ENCODE measurements at regions not wholly inside any gene's neighbourhood (a gene's known extent, or its start where the extent isn't known, plus 50 kb on each side); places are given as distances from the start of the nearest gene placed in this dataset.

DNA sequence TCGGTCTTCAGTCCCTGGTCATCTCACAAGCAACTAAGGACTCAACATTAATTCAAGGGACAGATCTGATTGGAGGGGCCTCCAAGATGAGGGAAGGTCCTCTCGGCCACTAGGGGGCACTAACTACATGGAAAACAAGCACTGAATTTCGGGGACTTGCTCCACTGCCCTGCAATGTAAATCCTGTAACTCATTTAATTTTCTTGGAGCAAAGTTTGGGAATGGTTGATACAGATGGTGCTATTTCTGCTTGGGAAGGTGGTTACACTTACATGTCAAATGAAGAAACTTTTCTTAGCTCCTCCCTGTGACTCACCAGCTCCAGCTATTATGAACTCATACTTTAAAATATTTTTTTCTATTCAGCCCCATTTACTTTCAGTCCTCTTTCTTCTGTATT lies 97.4 kb upstream of the KCNJ15 start:
- ChIA-PET SMC1A (ENCODE audit: uncharacterized antibody, unreplicated experiment) (interaction anchor here (1.0 to 6.9 kb wide), 7 partner anchors 9 to 199 kb away, joined by 3 to 48 read pairs (median 4); no protein-coding TSS in a partner anchor), POLR2A (no interaction called here), RAD21 (ENCODE audit: unreplicated experiment) (interaction anchor here (1.0 to 4.2 kb wide), 3 partner anchors 193 to 198 kb away, joined by 4 to 32 read pairs (median 6); no protein-coding TSS in a partner anchor), CTCF (interaction anchor here (0.7 to 7.9 kb wide), 11 partner anchors 11 to 1287 kb away, joined by 3 to 142 read pairs (median 4); no protein-coding TSS in a partner anchor)
- no peak overlapping the region for H3K4me2 ChIP-seq (ENCODE audit: control insufficient read depth, insufficient read depth)
- BruUV-seq (replicated peaks): no TSS peak
- H4K20me1 ChIP-seq (ENCODE audit: control insufficient read depth, insufficient read depth): no peaks in the 10 kb centered on the region
- H3K79me2 ChIP-seq (ENCODE audit: control insufficient read depth, insufficient read depth, low read length): no peaks in the 10 kb centered on the region
- no peak overlapping the region for H2AFZ ChIP-seq (ENCODE audit: control insufficient read depth, low read depth, low read length)
- TF ChIP-seq ZNF274 (IDR thresholded peaks at IDR 0.05; ENCODE audit: insufficient read depth, insufficient read length) (no peak), SMC3 (IDR thresholded peaks at IDR 0.05; ENCODE audit: borderline replicate concordance, low read length) (peak; percentile 78), NFYB (IDR thresholded peaks at IDR 0.05; ENCODE audit: insufficient read depth, low read depth, low read length) (peak; percentile 65; the same call in 1 of the 2 replicates), RAD21 (IDR thresholded peaks at IDR 0.05; ENCODE audit: insufficient read depth, low read depth, low read length) (peak; percentile 63)
- TF ChIP-seq, protein P1, sequence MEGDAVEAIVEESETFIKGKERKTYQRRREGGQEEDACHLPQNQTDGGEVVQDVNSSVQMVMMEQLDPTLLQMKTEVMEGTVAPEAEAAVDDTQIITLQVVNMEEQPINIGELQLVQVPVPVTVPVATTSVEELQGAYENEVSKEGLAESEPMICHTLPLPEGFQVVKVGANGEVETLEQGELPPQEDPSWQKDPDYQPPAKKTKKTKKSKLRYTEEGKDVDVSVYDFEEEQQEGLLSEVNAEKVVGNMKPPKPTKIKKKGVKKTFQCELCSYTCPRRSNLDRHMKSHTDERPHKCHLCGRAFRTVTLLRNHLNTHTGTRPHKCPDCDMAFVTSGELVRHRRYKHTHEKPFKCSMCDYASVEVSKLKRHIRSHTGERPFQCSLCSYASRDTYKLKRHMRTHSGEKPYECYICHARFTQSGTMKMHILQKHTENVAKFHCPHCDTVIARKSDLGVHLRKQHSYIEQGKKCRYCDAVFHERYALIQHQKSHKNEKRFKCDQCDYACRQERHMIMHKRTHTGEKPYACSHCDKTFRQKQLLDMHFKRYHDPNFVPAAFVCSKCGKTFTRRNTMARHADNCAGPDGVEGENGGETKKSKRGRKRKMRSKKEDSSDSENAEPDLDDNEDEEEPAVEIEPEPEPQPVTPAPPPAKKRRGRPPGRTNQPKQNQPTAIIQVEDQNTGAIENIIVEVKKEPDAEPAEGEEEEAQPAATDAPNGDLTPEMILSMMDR (IDR thresholded peaks at IDR 0.05 in 2 of 3, conservative IDR thresholded peaks at IDR 0.05 in 1 of 3; ENCODE audit: control insufficient read depth in 2 of 3, extremely low read depth in 1 of 3, insufficient read depth in 1 of 3, low read depth in 3 of 3, low read length in 3 of 3): peak; percentile 71 to 78 (median 74)
- peak; percentile 19 for DNase-seq (ENCODE audit: low read depth, low spot score)
- H3K9ac ChIP-seq (ENCODE audit: control insufficient read depth, insufficient read depth, low read length): no peak overlapping the region
- no peaks in the 10 kb centered on the region; a peak in 1 of 4 replicates for H3K27me3 ChIP-seq (replicated peaks in 1 of 2; ENCODE audit: control insufficient read depth in 2 of 2, insufficient read depth in 2 of 2, low read length in 1 of 2)
- no peaks in the 10 kb centered on the region for H3K36me3 ChIP-seq (ENCODE audit: control insufficient read depth in 2 of 2, insufficient read depth in 2 of 2, low read length in 1 of 2)
- H3K4me1 ChIP-seq (ENCODE audit: control insufficient read depth, insufficient read depth, low read length): no peaks in the 10 kb centered on the region
- H3K4me3 ChIP-seq: no peak overlapping the region
- H3K27ac ChIP-seq (ENCODE audit: control insufficient read depth, insufficient read depth): no peak overlapping the region
- in situ Hi-C loops (cut with MboI) (no loop called here), intact Hi-C loops (cut with micrococcal nuclease; ENCODE audit: unreplicated experiment) (loop anchor here (1.0 to 2.0 kb wide), 3 partner anchors 61 to 197 kb away; no protein-coding TSS in a partner anchor)
- FAIRE-seq: no peak
- H3K9me3 ChIP-seq (replicated peaks; ENCODE audit: control insufficient read depth, insufficient read depth, low read length): no peaks in the 10 kb centered on the region
- 2% methylated on average over 3 of the region's 3 CpGs for WGBS (ENCODE audit: insufficient coverage, insufficient replicate concordance, low lambda C conversion rate, missing lambda C conversion rate)
- peak; percentile 88 for ATAC-seq
